OCI-LY3 (cell line): ENCODE measurements at regions not wholly inside any gene's neighbourhood (a gene's known extent, or its start where the extent isn't known, plus 50 kb on each side); places are given as distances from the start of the nearest gene placed in this dataset.

Source experiments
- H2AFZ ChIP-seq: fragments of 200-600, 300-600 bp; shearing (Covaris generic); 2 replicates; pipeline ENCODE4 v1.6.0; 2014; ENCODE audit warnings: antibody characterized with exemption, low read depth, low read length
- H3K27ac ChIP-seq: fragments of 200-600, 300-600 bp; sonication (generic); 2 replicates; pipeline ENCODE4 v1.5.1; 2014; ENCODE audit warnings: mild to moderate bottlenecking, low read length, moderate library complexity, mixed read lengths
- H3K27me3 ChIP-seq: fragments of 200-600, 300-600 bp; sonication (generic); 2 replicates; pipeline ENCODE4 v1.6.1; 2014; ENCODE audit warnings: low read depth, low read length, mixed read lengths
- H3K36me3 ChIP-seq: fragments of 200-600, 300-600 bp; sonication (generic); replicated peaks from 2 replicates; pipeline ENCODE3; 2014; ENCODE audit warnings: low read depth, low read length, mixed read lengths
- H3K4me1 ChIP-seq: fragments of 300-600, 200-600 bp; sonication (generic); 2 replicates; pipeline ENCODE4 v1.6.1; 2014; ENCODE audit warnings: low read length, mixed read lengths
- H3K4me2 ChIP-seq: fragments of 200-600, 300-600 bp; sonication (generic); 2 replicates; pipeline ENCODE4 v1.6.1; 2014; ENCODE audit warnings: low read length, mixed read lengths
- H3K4me3 ChIP-seq: fragments of 300-600, 200-600 bp; sonication (generic); 2 replicates; pipeline ENCODE4 v1.5.1; 2014; ENCODE audit warnings: antibody characterized with exemption, mild to moderate bottlenecking, low read length, moderate library complexity
- H3K79me2 ChIP-seq: fragments of 300-600, 200-600 bp; shearing (Covaris generic); 2 replicates; pipeline ENCODE4 v1.6.1; 2014; ENCODE audit warnings: mild to moderate bottlenecking, low read length, mixed read lengths
- H3K9ac ChIP-seq: fragments of 300-600, 200-600 bp; shearing (Covaris generic); 2 replicates; pipeline ENCODE4 v1.6.0; 2014; ENCODE audit warnings: mild to moderate bottlenecking, low read length, moderate library complexity
- H3K9me3 ChIP-seq: fragments of 200-600, 300-600 bp; shearing (Covaris generic); 2 replicates; pipeline ENCODE4 v1.6.1; 2014; ENCODE audit warnings: low read length, mixed read lengths; ENCODE audit not compliant: insufficient read depth
- H4K20me1 ChIP-seq: fragments of 200-600, 300-600 bp; sonication (generic); 2 replicates; pipeline ENCODE4 v1.6.1; 2016; ENCODE audit warnings: low read length, mixed read lengths; ENCODE audit not compliant: insufficient read depth
- EZH2phosphoT487 ChIP-seq: fragments of 200-600 bp; shearing (Covaris generic); IDR thresholded peaks from 2 replicates; pipeline ENCODE4 v1.6.1; 2018; ENCODE audit warnings: antibody characterized with exemption, mixed run types, low read depth
- TF ChIP-seq, protein P1 (sequence below): fragments of 200-600, 300-600 bp; sonication (generic); IDR thresholded peaks from 2 replicates; pipeline ENCODE4 v1.5.1; 2014; ENCODE audit warnings: antibody characterized with exemption, low read length, low read depth

- H3K27ac ChIP-seq: no peak overlapping the region
- no peak overlapping the region for H3K9ac ChIP-seq
- H2AFZ ChIP-seq: no peak overlapping the region
- TF ChIP-seq, protein P1, sequence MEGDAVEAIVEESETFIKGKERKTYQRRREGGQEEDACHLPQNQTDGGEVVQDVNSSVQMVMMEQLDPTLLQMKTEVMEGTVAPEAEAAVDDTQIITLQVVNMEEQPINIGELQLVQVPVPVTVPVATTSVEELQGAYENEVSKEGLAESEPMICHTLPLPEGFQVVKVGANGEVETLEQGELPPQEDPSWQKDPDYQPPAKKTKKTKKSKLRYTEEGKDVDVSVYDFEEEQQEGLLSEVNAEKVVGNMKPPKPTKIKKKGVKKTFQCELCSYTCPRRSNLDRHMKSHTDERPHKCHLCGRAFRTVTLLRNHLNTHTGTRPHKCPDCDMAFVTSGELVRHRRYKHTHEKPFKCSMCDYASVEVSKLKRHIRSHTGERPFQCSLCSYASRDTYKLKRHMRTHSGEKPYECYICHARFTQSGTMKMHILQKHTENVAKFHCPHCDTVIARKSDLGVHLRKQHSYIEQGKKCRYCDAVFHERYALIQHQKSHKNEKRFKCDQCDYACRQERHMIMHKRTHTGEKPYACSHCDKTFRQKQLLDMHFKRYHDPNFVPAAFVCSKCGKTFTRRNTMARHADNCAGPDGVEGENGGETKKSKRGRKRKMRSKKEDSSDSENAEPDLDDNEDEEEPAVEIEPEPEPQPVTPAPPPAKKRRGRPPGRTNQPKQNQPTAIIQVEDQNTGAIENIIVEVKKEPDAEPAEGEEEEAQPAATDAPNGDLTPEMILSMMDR: no peak
- no peak for TF ChIP-seq EZH2phosphoT487
- H3K4me3 ChIP-seq: no peak overlapping the region
- H4K20me1 ChIP-seq: peaks cover 32% of the 10 kb centered on the region
- H3K27me3 ChIP-seq: no peaks in the 10 kb centered on the region
- no peaks in the 10 kb centered on the region for H3K9me3 ChIP-seq
- H3K4me1 ChIP-seq: peaks cover 73% of the 10 kb centered on the region
- H3K4me2 ChIP-seq: no peak overlapping the region
- peaks cover 59% of the 10 kb centered on the region for H3K79me2 ChIP-seq
- H3K36me3 ChIP-seq: peaks cover 32% of the 10 kb centered on the region
Measured at GRCh38 chr9:110133608-110134210, 74.2 kb downstream of the C9orf152 start.

DNA sequence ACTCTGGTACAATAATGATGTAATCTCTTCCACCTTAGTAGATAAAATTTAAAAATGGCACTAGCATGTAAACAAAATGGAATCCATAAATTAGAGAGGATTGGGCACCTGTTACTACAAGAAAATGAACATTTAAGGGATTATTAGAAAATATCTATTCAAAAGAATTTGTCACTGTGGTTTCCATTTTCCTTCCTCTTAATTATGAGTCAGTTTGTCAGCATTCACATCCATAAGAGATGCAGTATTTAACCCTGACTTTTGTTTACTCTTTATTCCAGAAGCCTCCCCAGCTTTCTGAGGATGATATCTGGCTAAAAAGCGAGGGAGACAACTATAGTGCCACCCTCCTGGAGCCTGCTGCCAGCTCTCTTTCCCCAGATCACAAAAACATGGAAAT is 72.1 kb downstream of the C9orf152 start:
- peaks cover 32% of the 10 kb centered on the region for H4K20me1 ChIP-seq
- H3K4me3 ChIP-seq: no peak overlapping the region
- H3K9ac ChIP-seq: no peak overlapping the region
- H3K79me2 ChIP-seq: peaks cover 55% of the 10 kb centered on the region
- no peak overlapping the region for H2AFZ ChIP-seq
- TF ChIP-seq, protein P1: no peak
- no peak for TF ChIP-seq EZH2phosphoT487
- H3K27ac ChIP-seq: no peak overlapping the region
- H3K27me3 ChIP-seq: no peaks in the 10 kb centered on the region
- H3K4me1 ChIP-seq: peaks cover 52% of the 10 kb centered on the region
- no peak overlapping the region for H3K4me2 ChIP-seq
- peaks cover 45% of the 10 kb centered on the region for H3K36me3 ChIP-seq
- no peaks in the 10 kb centered on the region for H3K9me3 ChIP-seq

DNA sequence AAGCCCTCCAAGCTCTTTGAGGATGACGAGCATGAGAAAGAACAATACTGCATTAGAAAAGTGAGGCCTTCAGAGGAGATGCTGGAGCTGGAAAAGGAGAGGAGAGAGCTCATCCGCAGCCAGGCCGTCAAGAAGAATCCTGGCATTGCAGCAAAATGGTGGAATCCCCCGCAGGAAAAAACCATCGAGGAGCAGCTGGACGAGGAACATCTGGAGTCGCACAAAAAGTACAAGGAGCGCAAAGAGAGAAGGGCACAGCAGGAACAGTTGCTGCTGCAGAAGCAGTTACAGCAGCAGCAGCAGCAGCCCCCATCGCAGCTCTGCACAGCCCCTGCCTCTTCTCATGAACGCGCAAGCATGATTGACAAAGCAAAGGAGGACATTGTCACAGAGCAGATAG is 71.2 kb downstream of the C9orf152 start:
- TF ChIP-seq, protein P1: no peak
- TF ChIP-seq EZH2phosphoT487: no peak
- H3K4me1 ChIP-seq: peaks cover 42% of the 10 kb centered on the region
- H4K20me1 ChIP-seq: peaks cover 32% of the 10 kb centered on the region

GRCh38 chr9:110140276-110140675 is 67.7 kb downstream of the C9orf152 start:
- Histone ChIP-seq H4K20me1 (peaks cover 32% of the 10 kb centered on the region), H2AFZ (no peak overlapping the region), H3K27me3 (no peaks in the 10 kb centered on the region), H3K36me3 (peaks cover 47% of the 10 kb centered on the region), H3K9me3 (no peaks in the 10 kb centered on the region), H3K4me3 (no peak overlapping the region), H3K79me2 (peaks cover 65% of the 10 kb centered on the region), H3K9ac (no peak overlapping the region), H3K4me2 (no peak overlapping the region), H3K27ac (no peak overlapping the region), H3K4me1 (peaks cover 53% of the 10 kb centered on the region)
- TF ChIP-seq, protein P1: no peak

More for the DNA sequence above, 71.2 kb downstream of the C9orf152 start:
- Histone ChIP-seq H3K4me2 (no peak overlapping the region), H3K9ac (no peak overlapping the region), H3K36me3 (peaks cover 53% of the 10 kb centered on the region), H3K4me3 (no peak overlapping the region), H3K27me3 (no peaks in the 10 kb centered on the region), H3K79me2 (peaks cover 55% of the 10 kb centered on the region), H3K27ac (no peak overlapping the region), H3K9me3 (no peaks in the 10 kb centered on the region), H2AFZ (no peak overlapping the region)
